Epithelial cell of esophagus (primary cell): ENCODE measurements at regions not wholly inside any gene's neighbourhood (a gene's known extent, or its start where the extent isn't known, plus 50 kb on each side); places are given as distances from the start of the nearest gene placed in this dataset.
"Not testable (repeated sequence)": the region's sequence is repeated elsewhere in the genome, so short reads cannot be mapped to it uniquely, and the experiment has no call there.

ENCODE experiments used
- DNase-seq: peaks from one replicate; pipeline ENCODE4 v3.0.0; 2010; ENCODE audit warnings: low read depth
- H3K4me3 ChIP-seq: 2 replicates; pipeline ENCODE4 v1.5.1; 2011; ENCODE audit warnings: mild to moderate bottlenecking, low read length, control low read depth
- CTCF ChIP-seq: IDR thresholded peaks from 2 replicates; pipeline ENCODE4 v1.5.1; 2011; ENCODE audit warnings: low read depth, mild to moderate bottlenecking, low read length, control low read depth, inconsistent platforms; ENCODE audit not compliant: insufficient read depth; ENCODE audit errors: missing control alignments

- H3K4me3 ChIP-seq, result no peak overlapping the region
- TF ChIP-seq CTCF, result no peak
- no peak for DNase-seq
These were observed 71.9 kb upstream of the CDON start for GRCh38 chr11:126134461-126135155.

DNA sequence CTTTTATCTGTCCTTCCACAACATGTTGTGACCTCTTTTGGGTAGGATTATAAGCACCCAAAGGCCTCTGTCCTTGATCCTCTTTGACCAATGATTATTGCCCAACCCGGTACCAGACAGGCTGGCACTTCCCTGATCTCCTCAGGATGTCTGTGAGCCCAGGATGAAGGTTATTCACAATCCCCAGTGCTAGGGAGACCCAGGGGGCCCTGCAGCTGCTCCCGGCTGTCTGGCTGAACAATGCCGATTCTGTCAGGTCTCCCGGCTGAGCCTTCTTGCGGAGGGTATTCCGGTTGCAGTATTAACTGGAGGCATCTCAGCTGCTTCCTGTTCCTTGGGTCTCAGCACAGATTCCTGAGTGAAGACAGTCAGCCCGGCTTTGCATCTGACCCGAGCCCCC lies 71.2 kb upstream of the CDON start:
- no peak for DNase-seq
- H3K4me3 ChIP-seq, result no peak overlapping the region
- TF ChIP-seq CTCF, result no peak

- no peak overlapping the region for H3K4me3 ChIP-seq
- peak; percentile 59 for DNase-seq
- TF ChIP-seq CTCF, result peak; percentile 10
These were observed 69.7 kb upstream of the CDON start for GRCh38 chr11:126132319-126132718.

- not testable (repeated sequence) for H3K4me3 ChIP-seq, DNase-seq
These were observed 68.1 kb upstream of the CDON start for GRCh38 chr11:126130781-126131180.

DNA sequence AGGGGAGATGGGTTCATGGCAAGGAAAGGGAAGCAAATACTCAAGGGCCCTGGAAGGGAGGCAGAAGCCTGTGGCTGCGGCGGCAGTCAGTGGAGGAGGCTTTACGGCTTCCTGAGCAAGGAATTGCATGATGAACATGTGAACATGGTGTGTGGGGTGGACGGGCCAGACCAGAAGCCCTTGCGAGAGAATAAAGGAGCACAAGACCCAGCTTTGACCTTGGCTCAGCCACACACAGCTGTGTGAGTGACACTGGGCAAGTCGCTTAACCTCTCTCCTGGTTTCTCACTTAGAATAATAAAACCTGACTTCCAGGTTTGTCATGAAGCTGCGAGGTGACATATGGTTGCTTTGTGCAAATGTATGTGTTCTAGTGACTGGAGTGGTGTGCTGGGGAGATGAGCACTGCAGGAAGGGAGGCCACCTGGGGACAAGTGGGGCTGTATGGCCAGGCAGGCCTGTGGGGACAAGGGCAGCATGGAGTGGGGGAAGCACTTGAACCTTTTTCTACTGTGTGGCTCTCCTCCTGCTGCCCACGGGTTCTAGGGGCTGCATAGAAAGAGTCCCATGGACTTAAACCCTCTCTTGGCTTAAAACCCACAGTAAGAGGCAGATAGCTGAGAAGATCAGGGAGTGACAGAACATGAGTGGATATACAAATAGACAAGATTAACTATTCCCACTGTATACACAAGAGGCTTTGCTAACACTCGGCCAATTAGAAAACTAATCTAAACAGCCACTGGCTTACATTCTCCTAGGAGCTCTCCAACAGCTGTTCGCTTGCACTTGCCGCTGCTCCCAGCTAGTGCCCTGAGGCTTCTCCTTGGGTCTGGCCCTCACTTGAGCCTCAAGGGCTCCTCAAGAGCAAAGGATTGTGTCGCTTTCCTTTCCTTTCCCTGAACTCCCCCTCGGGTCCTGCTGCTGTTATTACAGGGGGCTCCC lies 67.3 kb upstream of the CDON start:
- TF ChIP-seq CTCF, result no peak
- DNase-seq, result no peak
- H3K4me3 ChIP-seq, result no peak overlapping the region

GRCh38 chr11:126127898-126128297 lies 65.2 kb upstream of the CDON start:
- no peak overlapping the region for H3K4me3 ChIP-seq
- no peak for TF ChIP-seq CTCF
- DNase-seq, result no peak

DNA sequence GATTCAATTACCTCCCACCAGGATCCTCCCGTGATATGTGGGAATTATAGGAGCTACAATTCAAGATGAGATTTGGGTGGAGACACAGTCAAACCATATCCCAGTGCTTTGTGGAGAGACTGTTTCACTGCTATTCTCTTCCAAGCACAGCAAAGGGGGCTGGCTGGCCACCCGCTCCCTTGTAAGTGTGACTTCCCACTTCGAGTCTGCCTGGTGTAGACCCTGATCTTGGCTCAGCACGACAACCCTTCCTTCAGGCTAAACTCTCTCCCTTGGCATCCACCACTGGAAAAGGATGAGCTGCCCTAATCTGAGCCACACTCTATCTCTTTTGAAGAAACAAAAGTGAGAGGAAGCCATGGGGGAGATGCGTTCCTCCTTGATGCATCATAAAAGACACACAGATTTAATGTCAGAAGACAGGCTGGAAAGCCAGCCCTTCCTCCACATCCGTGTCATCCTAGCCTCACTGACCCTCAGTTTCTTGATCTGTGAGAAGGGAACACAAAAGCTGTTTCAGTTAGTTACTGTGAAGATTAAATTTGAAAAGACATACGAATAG lies 64.7 kb upstream of the CDON start:
- DNase-seq, result no peak

More for the DNA sequence above, 64.7 kb upstream of the CDON start:
- no peak overlapping the region for H3K4me3 ChIP-seq
- no peak for TF ChIP-seq CTCF
